ENCODE measurements at regions not wholly inside any gene's neighbourhood (a gene's known extent, or its start where the extent isn't known, plus 50 kb on each side); places are given as distances from the start of the nearest gene placed in this dataset.

- no peaks in the 10 kb centered on the region for H3K27me3 ChIP-seq
- H3K9me3 ChIP-seq, result no peaks in the 10 kb centered on the region
- no peak overlapping the region for H3K4me3 ChIP-seq
- no peaks in the 10 kb centered on the region for H3K4me1 ChIP-seq
- in situ Hi-C loops (cut with MboI; ENCODE audit: low sequenced_read_pairs in 4 of 4) (no loop called here), intact Hi-C loops (cut with DNase I; ENCODE audit: low total_unique reads) (no loop called here)
- TF ChIP-seq CTCF (IDR thresholded peaks at IDR 0.05 in 4 of 5, conservative IDR thresholded peaks at IDR 0.05 in 1 of 5) (no peak), POLR2A (IDR thresholded peaks at IDR 0.05) (no peak)
- H3K36me3 ChIP-seq, result no peaks in the 10 kb centered on the region
- ATAC-seq (no peak), DNase-seq (no peak)
- no peak overlapping the region for H3K27ac ChIP-seq
Observed at GRCh38 chr2:192735447-192735846, 540.7 kb upstream of the TMEFF2 start.

GRCh38 chr2:192729369-192729768 lies 534.6 kb upstream of the TMEFF2 start:
- intact Hi-C loops (cut with DNase I; ENCODE audit: low total_unique reads) (no loop called here), in situ Hi-C loops (cut with MboI; ENCODE audit: low sequenced_read_pairs in 4 of 4) (no loop called here)
- DNase-seq, result no peak
- Histone ChIP-seq H3K36me3 (no peaks in the 10 kb centered on the region), H3K4me3 (no peak overlapping the region), H3K4me1 (no peaks in the 10 kb centered on the region), H3K9me3 (no peaks in the 10 kb centered on the region), H3K27ac (no peak overlapping the region), H3K27me3 (no peaks in the 10 kb centered on the region)
- TF ChIP-seq CTCF (IDR thresholded peaks at IDR 0.05 in 4 of 5, conservative IDR thresholded peaks at IDR 0.05 in 1 of 5), result no peak
- TF ChIP-seq POLR2A (IDR thresholded peaks at IDR 0.05), result no peak
- ATAC-seq, result no peak

- ATAC-seq (no peak), DNase-seq (no peak)
- Histone ChIP-seq H3K36me3 (no peaks in the 10 kb centered on the region), H3K4me3 (no peak overlapping the region), H3K4me1 (no peaks in the 10 kb centered on the region), H3K27me3 (no peaks in the 10 kb centered on the region), H3K9me3 (no peaks in the 10 kb centered on the region), H3K27ac (no peak overlapping the region)
- in situ Hi-C loops (cut with MboI; ENCODE audit: low sequenced_read_pairs in 4 of 4) (no loop called here), intact Hi-C loops (cut with DNase I; ENCODE audit: low total_unique reads) (no loop called here)
- TF ChIP-seq POLR2A (IDR thresholded peaks at IDR 0.05) (no peak), CTCF (IDR thresholded peaks at IDR 0.05 in 4 of 5, conservative IDR thresholded peaks at IDR 0.05 in 1 of 5) (no peak)
Observed at GRCh38 chr2:192725991-192726390, 531.3 kb upstream of the TMEFF2 start.

GRCh38 chr2:192719629-192720028 lies 524.9 kb upstream of the TMEFF2 start:
- H3K9me3 ChIP-seq, result no peaks in the 10 kb centered on the region
- intact Hi-C loops (cut with DNase I; ENCODE audit: low total_unique reads) (no loop called here), in situ Hi-C loops (cut with MboI; ENCODE audit: low sequenced_read_pairs in 4 of 4) (no loop called here)
- DNase-seq (no peak), ATAC-seq (no peak)
- no peak overlapping the region for H3K4me3 ChIP-seq
- no peak overlapping the region for H3K27ac ChIP-seq
- no peaks in the 10 kb centered on the region for H3K4me1 ChIP-seq
- no peaks in the 10 kb centered on the region for H3K36me3 ChIP-seq
- TF ChIP-seq POLR2A (IDR thresholded peaks at IDR 0.05), result no peak
- TF ChIP-seq CTCF (IDR thresholded peaks at IDR 0.05 in 4 of 5, conservative IDR thresholded peaks at IDR 0.05 in 1 of 5), result no peak
- no peaks in the 10 kb centered on the region for H3K27me3 ChIP-seq

- no peak overlapping the region for H3K4me3 ChIP-seq
- no peak overlapping the region for H3K27ac ChIP-seq
- no peak for ATAC-seq
- TF ChIP-seq CTCF (IDR thresholded peaks at IDR 0.05 in 4 of 5, conservative IDR thresholded peaks at IDR 0.05 in 1 of 5), result no peak
- TF ChIP-seq POLR2A (IDR thresholded peaks at IDR 0.05), result no peak
- H3K9me3 ChIP-seq, result no peaks in the 10 kb centered on the region
- intact Hi-C loops (cut with DNase I; ENCODE audit: low total_unique reads) (no loop called here), in situ Hi-C loops (cut with MboI; ENCODE audit: low sequenced_read_pairs in 4 of 4) (no loop called here)
- H3K27me3 ChIP-seq, result no peaks in the 10 kb centered on the region
- no peaks in the 10 kb centered on the region for H3K36me3 ChIP-seq
- DNase-seq, result no peak
- no peaks in the 10 kb centered on the region for H3K4me1 ChIP-seq
Observed at GRCh38 chr2:192718340-192718739, 523.6 kb upstream of the TMEFF2 start.
